GM12878 (cell line): ENCODE measurements at regions not wholly inside any gene's neighbourhood (a gene's known extent, or its start where the extent isn't known, plus 50 kb on each side); places are given as distances from the start of the nearest gene placed in this dataset.

ENCODE experiments used
- ATAC-seq: fragments of 200-7000 bp; cut with Tn5 transposase; 3 replicates; pipeline ENCODE4 v1.9.1; 2020; ENCODE audit warnings: mild to moderate bottlenecking, moderate library complexity
- BruUV-seq: library from RNA; stranded (reverse); fragments of 400-500 nt; replicated peaks from 2 replicates; lab custom pipeline; 2021; lab: Mats Ljungman, UMichigan
- CTCF ChIA-PET: fragments of 300-600 bp; sonication (Branson Sonifier 250); formaldehyde crosslinking; extraction: SDS; loops from one replicate; lab custom pipeline; 2021; ENCODE audit warnings: inconsistent platforms; lab: Yijun Ruan, JAX
- POLR2A ChIA-PET: fragments of 350-600 bp; formaldehyde crosslinking; extraction: SDS; loops from one replicate; lab custom pipeline; 2021; ENCODE audit warnings: inconsistent platforms; lab: Charles Lee
- RAD21 ChIA-PET: fragments of 300-600 bp; sonication (Branson Sonifier 250); formaldehyde crosslinking; loops from one replicate; lab custom pipeline; 2023; ENCODE audit warnings: antibody characterized with exemption; ENCODE audit not compliant: unreplicated experiment; lab: Charles Lee
- SMC1A ChIA-PET: fragments of 300-600 bp; sonication (Branson Sonifier 250); formaldehyde crosslinking; loops from one replicate; lab custom pipeline; 2023; ENCODE audit not compliant: unreplicated experiment, uncharacterized antibody; lab: Charles Lee
- DNase-seq: peaks from one replicate; pipeline ENCODE4 v3.0.0-alpha.2; 2011; ENCODE audit warnings: low read depth, low spot score
- FAIRE-seq: peaks from 3 replicates; lab custom pipeline; 2011; peaks lifted over from hg19 to GRCh38; lab: Jason Lieb, UNC
- H2AFZ ChIP-seq: 2 replicates; pipeline ENCODE4 v1.6.0; 2011; ENCODE audit warnings: low read depth, low read length, control low read depth; ENCODE audit not compliant: control insufficient read depth
- H3K27ac ChIP-seq: 2 replicates; pipeline ENCODE4 v1.5.1; 2011; ENCODE audit warnings: control low read depth; ENCODE audit not compliant: control insufficient read depth, insufficient read depth
- H3K27me3 ChIP-seq, 2 experiments: replicated peaks in 1 of 2; 2 replicates each; pipeline versions ENCODE4 v1.6.0 to v1.6.1; 2011; ENCODE audit warnings: low read length in 1 of 2; ENCODE audit not compliant: control insufficient read depth in 2 of 2, insufficient read depth in 2 of 2
- H3K36me3 ChIP-seq, 2 experiments: 2 replicates each; pipeline ENCODE4 v1.5.1; 2011; ENCODE audit warnings: low read length in 1 of 2; ENCODE audit not compliant: control insufficient read depth in 2 of 2, insufficient read depth in 2 of 2
- H3K4me1 ChIP-seq: 2 replicates; pipeline ENCODE4 v1.6.1; 2011; ENCODE audit warnings: mild to moderate bottlenecking, low read length, moderate library complexity, mixed read lengths; ENCODE audit not compliant: control insufficient read depth, insufficient read depth
- H3K4me2 ChIP-seq: 2 replicates; pipeline ENCODE4 v1.6.0; 2011; ENCODE audit warnings: control low read depth; ENCODE audit not compliant: control insufficient read depth, insufficient read depth
- H3K4me3 ChIP-seq: fragments of 200-600 bp; sonication (generic); 2 replicates; pipeline ENCODE4 v1.5.1; 2016
- H3K79me2 ChIP-seq: 2 replicates; pipeline ENCODE4 v1.6.0; 2011; ENCODE audit warnings: low read length; ENCODE audit not compliant: control insufficient read depth, insufficient read depth
- H3K9ac ChIP-seq: 2 replicates; pipeline ENCODE4 v1.8.0; 2011; ENCODE audit warnings: low read length, control low read depth, mixed read lengths; ENCODE audit not compliant: control insufficient read depth, insufficient read depth
- H3K9me3 ChIP-seq: replicated peaks from 3 replicates; pipeline ENCODE4 v1.5.1; 2011; ENCODE audit warnings: mild to moderate bottlenecking, low read length; ENCODE audit not compliant: control insufficient read depth, insufficient read depth
- H4K20me1 ChIP-seq: 2 replicates; pipeline ENCODE4 v1.6.0; 2011; ENCODE audit not compliant: control insufficient read depth, insufficient read depth
- BMI1 ChIP-seq: fragments of 450-650 bp; IDR thresholded peaks from 2 replicates; pipeline ENCODE4 v1.6.1; 2016; ENCODE audit warnings: mild to moderate bottlenecking, moderate library complexity, borderline replicate concordance
- DPF2 ChIP-seq: fragments of 450-650 bp; IDR thresholded peaks from 2 replicates; pipeline ENCODE4 v1.6.1; 2017; ENCODE audit warnings: mild to moderate bottlenecking
- ESRRA ChIP-seq: IDR thresholded peaks from 2 replicates; pipeline ENCODE4 v1.6.1; 2012; ENCODE audit warnings: mild to moderate bottlenecking, low read length, improper control_type of control experiment
- NFIC ChIP-seq: IDR thresholded peaks from 2 replicates; pipeline ENCODE4 v1.6.1; 2012; ENCODE audit warnings: low read depth, mild to moderate bottlenecking, inconsistent platforms, low read length, moderate library complexity
- RELA ChIP-seq: fragments of 450-650 bp; IDR thresholded peaks from 2 replicates; pipeline ENCODE4 v1.8.0; 2014; ENCODE audit warnings: borderline replicate concordance; ENCODE audit not compliant: partially characterized antibody
- SIX5 ChIP-seq: IDR thresholded peaks from 2 replicates; pipeline ENCODE4 v1.6.1; 2011; ENCODE audit warnings: mild to moderate bottlenecking, low read depth, low read length, moderate library complexity; ENCODE audit not compliant: severe bottlenecking
- STAT1 ChIP-seq: fragments of 450-650 bp; conservative IDR thresholded peaks from 2 replicates; pipeline ENCODE4 v1.6.1; 2014; ENCODE audit warnings: antibody characterized with exemption, mild to moderate bottlenecking
- STAT3 ChIP-seq: IDR thresholded peaks from 2 replicates; pipeline ENCODE4 v1.6.1; 2011; ENCODE audit warnings: low read depth, low read length, improper control_type of control experiment
- ZZZ3 ChIP-seq: IDR thresholded peaks from 2 replicates; pipeline ENCODE4 v1.6.1; 2011; ENCODE audit warnings: low read depth; ENCODE audit not compliant: control insufficient read depth, insufficient read length
- WGBS: methylation state at CpG from one replicate; pipeline ENCODE4 v1.1.6; 2016; ENCODE audit warnings: low lambda C conversion rate; ENCODE audit not compliant: insufficient replicate concordance, insufficient coverage; ENCODE audit errors: missing lambda C conversion rate; 5-methylcytosine and 5-hydroxymethylcytosine counted together
- in situ Hi-C: fragments of 300-500 bp; cut with MboI; formaldehyde crosslinking; loops from 9 replicates; pipeline ENCODE4 v1.14.3; 2018; ENCODE audit warnings: mixed read lengths
- intact Hi-C: fragments of 100-400 bp; cut with micrococcal nuclease; formaldehyde crosslinking; loops from one replicate; pipeline ENCODE4 v1.14.2; 2022; ENCODE audit not compliant: unreplicated experiment
- TF ChIP-seq, protein P1 (sequence below): fragments of 450-650 bp; formaldehyde crosslinking; IDR thresholded peaks from 2 replicates; pipeline ENCODE4 v1.4.0; 2022; ENCODE audit warnings: mild to moderate bottlenecking, moderate library complexity
- TF ChIP-seq, protein P2 (sequence below): IDR thresholded peaks from 2 replicates; pipeline ENCODE4 v1.6.1; 2012; ENCODE audit warnings: low read depth, low read length, improper control_type of control experiment

DNA sequence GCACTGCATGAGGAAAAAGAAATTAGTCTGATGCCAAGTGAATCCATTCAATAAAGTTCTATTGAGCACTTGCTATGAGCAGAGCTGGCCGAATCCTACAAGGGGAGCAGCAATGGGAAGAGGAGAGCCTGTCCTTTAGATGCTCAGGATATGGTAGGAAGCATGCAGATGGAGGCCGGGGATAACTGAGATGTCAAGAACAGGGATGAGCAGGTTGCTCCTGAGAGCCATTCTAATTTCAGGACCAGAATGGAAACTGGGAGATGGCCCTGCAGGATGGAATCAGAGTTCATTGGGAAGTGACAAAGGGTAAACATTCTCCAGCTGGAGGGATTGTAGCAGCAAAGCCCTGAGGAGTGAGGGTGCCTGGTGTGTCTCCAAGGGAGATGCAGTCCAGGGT lies 88.0 kb downstream of the CBLN1 start:
- no peak for FAIRE-seq
- RAD21 ChIA-PET, result no interaction called here

More for the DNA sequence above, 88.0 kb downstream of the CBLN1 start:
- no peak for ATAC-seq
- SMC1A ChIA-PET, result no interaction called here
- H3K27me3 ChIP-seq, result no peaks in the 10 kb centered on the region
- H3K4me3 ChIP-seq, result no peak overlapping the region
- no peak overlapping the region for H3K9ac ChIP-seq
- no peaks in the 10 kb centered on the region for H3K36me3 ChIP-seq
- TF ChIP-seq STAT3 (no peak), DPF2 (no peak), BMI1 (no peak), ZZZ3 (no peak), SIX5 (no peak), STAT1 (no peak), ESRRA (no peak), NFIC (no peak), RELA (no peak)
- TF ChIP-seq, protein P1, sequence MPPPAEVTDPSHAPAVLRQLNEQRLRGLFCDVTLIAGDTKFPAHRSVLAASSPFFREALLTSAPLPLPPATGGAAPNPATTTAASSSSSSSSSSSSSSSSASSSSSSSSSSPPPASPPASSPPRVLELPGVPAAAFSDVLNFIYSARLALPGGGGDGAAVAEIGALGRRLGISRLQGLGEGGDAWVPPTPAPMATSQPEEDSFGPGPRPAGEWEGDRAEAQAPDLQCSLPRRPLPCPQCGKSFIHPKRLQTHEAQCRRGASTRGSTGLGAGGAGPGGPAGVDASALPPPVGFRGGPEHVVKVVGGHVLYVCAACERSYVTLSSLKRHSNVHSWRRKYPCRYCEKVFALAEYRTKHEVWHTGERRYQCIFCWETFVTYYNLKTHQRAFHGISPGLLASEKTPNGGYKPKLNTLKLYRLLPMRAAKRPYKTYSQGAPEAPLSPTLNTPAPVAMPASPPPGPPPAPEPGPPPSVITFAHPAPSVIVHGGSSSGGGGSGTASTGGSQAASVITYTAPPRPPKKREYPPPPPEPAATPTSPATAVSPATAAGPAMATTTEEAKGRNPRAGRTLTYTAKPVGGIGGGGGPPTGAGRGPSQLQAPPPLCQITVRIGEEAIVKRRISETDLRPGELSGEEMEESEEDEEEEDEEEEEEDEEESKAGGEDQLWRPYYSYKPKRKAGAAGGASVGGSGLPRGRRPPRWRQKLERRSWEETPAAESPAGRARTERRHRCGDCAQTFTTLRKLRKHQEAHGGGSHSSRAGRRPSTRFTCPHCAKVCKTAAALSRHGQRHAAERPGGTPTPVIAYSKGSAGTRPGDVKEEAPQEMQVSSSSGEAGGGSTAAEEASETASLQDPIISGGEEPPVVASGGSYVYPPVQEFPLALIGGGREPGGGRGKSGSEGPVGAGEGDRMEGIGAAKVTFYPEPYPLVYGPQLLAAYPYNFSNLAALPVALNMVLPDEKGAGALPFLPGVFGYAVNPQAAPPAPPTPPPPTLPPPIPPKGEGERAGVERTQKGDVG (CRISPR knock-in tag), result no peak
- TF ChIP-seq, protein P2, sequence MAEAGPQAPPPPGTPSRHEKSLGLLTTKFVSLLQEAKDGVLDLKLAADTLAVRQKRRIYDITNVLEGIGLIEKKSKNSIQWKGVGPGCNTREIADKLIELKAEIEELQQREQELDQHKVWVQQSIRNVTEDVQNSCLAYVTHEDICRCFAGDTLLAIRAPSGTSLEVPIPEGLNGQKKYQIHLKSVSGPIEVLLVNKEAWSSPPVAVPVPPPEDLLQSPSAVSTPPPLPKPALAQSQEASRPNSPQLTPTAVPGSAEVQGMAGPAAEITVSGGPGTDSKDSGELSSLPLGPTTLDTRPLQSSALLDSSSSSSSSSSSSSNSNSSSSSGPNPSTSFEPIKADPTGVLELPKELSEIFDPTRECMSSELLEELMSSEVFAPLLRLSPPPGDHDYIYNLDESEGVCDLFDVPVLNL, result no peak
- TF ChIP-seq, all 136 proteins: peak for 0
- Histone ChIP-seq H4K20me1 (no peaks in the 10 kb centered on the region), H3K27ac (no peak overlapping the region), H3K9me3 (no peaks in the 10 kb centered on the region), H2AFZ (no peak overlapping the region), H3K79me2 (no peaks in the 10 kb centered on the region), H3K4me2 (no peak overlapping the region), H3K4me1 (no peaks in the 10 kb centered on the region)
- intact Hi-C loops (no loop called here), in situ Hi-C loops (no loop called here)
- WGBS, result 0% methylated on average over 2 of the region's 2 CpGs
- no TSS peak for BruUV-seq
- no peak for DNase-seq
- POLR2A ChIA-PET, result no interaction called here
- CTCF ChIA-PET, result no interaction called here
